ENCODE measurements at regions not wholly inside any gene's neighbourhood (a gene's known extent, or its start where the extent isn't known, plus 50 kb on each side); places are given as distances from the start of the nearest gene placed in this dataset.
"Not testable (repeated sequence)": the region's sequence is repeated elsewhere in the genome, so short reads cannot be mapped to it uniquely, and the experiment has no call there.

DNA sequence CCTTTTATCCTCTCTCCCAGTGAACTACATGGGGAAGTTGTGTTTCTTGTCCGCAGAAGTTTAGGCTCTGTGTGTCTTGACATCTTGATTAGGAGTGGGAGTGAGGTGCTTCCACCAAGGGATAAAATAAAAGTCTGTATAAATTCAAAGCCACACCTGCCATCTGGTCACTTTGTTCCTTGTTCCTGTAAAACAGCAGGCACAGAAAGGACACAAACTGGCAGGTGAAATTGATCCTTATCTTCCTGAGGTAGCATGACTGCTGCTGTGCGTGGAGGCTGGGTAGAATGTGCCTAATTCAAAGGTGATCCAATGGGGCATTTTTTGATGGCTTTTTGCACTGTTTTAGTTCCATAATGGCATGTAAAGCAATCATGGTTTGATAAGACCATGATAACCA is 104.3 kb upstream of the KITLG start:
- H3K27ac ChIP-seq = no peak overlapping the region
- DNase-seq (ENCODE audit: low spot score) = no peak
- POLR2A ChIA-PET (ENCODE audit: low non-redundant PET) = no interaction called here

DNA sequence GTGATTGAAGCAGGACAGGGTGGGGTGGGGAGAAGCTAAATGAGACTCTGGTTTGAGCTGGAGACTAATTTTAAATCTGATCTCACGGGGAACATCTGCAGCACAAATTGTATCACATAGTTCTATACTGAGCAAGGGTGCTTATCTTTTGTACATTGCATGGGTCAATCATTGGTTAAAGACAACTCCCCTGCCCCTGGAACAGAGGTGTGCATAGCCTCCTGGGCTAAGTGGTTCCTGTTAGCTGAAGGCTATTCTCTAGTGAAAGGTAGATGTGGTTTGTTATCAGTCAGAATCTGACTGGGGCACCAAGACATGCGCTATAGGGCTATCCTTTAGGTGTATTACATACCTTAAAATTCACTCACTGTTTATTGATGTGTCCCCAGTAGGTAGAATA is 103.9 kb upstream of the KITLG start:
- ChIA-PET CTCF (interaction anchor here (0.6 kb wide), 1 partner anchor 34 kb away, joined by 5 read pairs; no protein-coding TSS in a partner anchor), POLR2A (ENCODE audit: low non-redundant PET) (no interaction called here)
- no peak for DNase-seq (ENCODE audit: low spot score)
- TF ChIP-seq, protein P1, sequence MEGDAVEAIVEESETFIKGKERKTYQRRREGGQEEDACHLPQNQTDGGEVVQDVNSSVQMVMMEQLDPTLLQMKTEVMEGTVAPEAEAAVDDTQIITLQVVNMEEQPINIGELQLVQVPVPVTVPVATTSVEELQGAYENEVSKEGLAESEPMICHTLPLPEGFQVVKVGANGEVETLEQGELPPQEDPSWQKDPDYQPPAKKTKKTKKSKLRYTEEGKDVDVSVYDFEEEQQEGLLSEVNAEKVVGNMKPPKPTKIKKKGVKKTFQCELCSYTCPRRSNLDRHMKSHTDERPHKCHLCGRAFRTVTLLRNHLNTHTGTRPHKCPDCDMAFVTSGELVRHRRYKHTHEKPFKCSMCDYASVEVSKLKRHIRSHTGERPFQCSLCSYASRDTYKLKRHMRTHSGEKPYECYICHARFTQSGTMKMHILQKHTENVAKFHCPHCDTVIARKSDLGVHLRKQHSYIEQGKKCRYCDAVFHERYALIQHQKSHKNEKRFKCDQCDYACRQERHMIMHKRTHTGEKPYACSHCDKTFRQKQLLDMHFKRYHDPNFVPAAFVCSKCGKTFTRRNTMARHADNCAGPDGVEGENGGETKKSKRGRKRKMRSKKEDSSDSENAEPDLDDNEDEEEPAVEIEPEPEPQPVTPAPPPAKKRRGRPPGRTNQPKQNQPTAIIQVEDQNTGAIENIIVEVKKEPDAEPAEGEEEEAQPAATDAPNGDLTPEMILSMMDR (conservative IDR thresholded peaks at IDR 0.05; ENCODE audit: low read depth) = no peak
- no peak overlapping the region for H3K27ac ChIP-seq

More for the DNA sequence above, 104.3 kb upstream of the KITLG start:
- TF ChIP-seq, protein P1 (conservative IDR thresholded peaks at IDR 0.05; ENCODE audit: low read depth) = no peak
- CTCF ChIA-PET = no interaction called here

DNA sequence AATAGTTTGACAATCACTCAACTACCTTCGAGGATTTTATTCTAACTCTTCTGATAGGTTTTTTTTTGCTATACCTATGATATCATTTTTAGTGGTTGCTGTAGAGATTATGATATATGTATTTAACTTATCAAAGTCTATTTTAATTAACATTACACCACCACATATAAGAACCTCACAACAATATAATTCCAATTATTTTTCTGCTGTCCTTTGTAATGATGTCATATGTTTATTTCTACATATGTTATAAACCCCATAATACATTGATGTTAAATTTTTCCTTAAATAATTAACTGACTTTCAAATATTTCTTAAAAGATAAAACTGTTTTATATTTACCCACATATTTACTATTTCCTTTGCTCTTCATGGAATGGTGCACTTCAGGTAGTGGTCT is 103.4 kb upstream of the KITLG start:
- no peak overlapping the region for H3K27ac ChIP-seq
- TF ChIP-seq, protein P1 (conservative IDR thresholded peaks at IDR 0.05; ENCODE audit: low read depth) = no peak
- ChIA-PET POLR2A (ENCODE audit: low non-redundant PET) (no interaction called here), CTCF (interaction anchor here (0.6 kb wide), 1 partner anchor 34 kb away, joined by 5 read pairs; no protein-coding TSS in a partner anchor)
- DNase-seq (ENCODE audit: low spot score) = no peak

DNA sequence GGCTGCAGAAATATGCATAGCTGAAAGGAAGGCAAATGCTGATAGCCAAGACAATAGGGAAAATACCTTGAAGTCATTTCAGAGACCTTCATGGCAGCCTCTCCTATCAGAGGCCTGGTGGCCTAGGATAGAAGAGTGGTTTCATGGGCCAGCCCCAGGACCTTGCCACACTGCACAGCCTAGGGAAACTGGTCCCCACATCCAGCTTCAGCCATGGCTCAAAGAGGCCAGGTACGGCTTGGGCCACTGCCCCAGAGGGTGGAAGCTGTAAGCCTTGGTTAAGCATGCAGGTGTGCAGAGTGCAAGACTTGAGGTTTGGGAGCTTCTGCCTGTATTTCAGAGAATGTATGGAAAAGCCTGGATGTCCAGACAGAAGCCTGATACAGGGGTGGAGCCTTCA is 101.0 kb upstream of the KITLG start:
- POLR2A ChIA-PET (ENCODE audit: low non-redundant PET) = no interaction called here
- DNase-seq (ENCODE audit: low spot score) = no peak
- TF ChIP-seq, protein P1 (conservative IDR thresholded peaks at IDR 0.05; ENCODE audit: low read depth) = no peak
- CTCF ChIA-PET = interaction anchor here (0.6 kb wide), 1 partner anchor 1590 kb away, joined by 3 read pairs; no protein-coding TSS in a partner anchor
- no peak overlapping the region for H3K27ac ChIP-seq

DNA sequence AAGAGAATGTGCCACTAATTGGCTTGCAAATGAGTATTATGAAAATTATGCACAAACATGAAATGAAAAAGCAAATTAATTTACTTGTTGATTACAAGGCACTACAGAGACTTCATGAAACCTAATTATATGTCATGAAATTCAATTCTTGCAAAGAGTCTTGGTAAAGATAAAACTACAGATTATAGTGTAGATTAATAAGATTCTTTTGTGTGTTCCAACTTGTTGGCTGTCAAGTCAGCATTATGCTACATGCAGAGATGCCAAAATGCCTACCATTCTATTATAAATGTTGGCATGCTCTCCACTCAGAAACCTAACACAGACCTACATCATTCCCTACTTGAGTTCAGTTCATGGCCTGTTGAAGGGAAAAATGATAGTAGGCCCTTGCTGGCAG is 97.2 kb upstream of the KITLG start:
- ChIA-PET POLR2A (ENCODE audit: low non-redundant PET) (no interaction called here), CTCF (no interaction called here)
- TF ChIP-seq, protein P1 (conservative IDR thresholded peaks at IDR 0.05; ENCODE audit: low read depth) = no peak
- H3K27ac ChIP-seq = no peak overlapping the region
- DNase-seq (ENCODE audit: low spot score) = no peak

DNA sequence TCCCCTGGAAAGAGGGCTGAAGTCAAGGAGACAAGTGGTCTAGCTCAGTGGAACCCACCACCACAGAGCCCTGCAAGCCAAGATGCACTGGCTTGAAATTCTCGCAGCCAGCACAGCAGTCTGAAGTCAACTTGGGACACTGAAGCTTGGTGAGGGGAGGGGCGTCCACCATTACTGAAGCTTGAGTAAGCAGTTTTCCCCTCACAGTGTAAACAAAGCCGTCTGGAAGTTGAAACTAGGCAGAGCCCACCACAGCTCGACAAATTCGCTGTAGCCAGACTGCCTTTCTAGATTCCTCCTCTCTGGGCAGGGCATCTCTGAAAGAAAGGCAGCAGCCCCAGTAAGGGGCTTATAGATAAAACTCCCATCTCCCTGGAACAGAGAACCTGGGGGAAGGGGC is 87.3 kb upstream of the KITLG start:
- DNase-seq (ENCODE audit: low spot score); CTCF ChIA-PET; POLR2A ChIA-PET (ENCODE audit: low non-redundant PET); H3K27ac ChIP-seq: not testable (repeated sequence)

DNA sequence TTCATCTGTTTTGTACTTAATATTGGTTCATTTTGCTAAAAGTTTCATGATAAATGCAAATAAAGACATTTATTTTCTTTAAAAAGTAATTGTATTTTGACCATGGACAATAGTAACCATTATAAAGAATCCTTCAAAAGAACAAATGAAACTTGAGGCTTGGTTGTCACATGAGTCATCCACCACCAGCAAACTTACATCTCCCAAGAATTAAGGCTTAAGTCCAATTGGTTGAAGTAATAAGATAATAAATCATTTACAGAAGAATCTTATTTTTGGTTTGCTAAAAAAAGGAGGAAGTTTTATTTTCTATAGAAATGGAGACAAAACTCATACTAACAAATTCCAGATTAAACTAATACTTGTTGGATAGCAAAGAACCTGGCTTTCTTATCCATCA is 84.8 kb upstream of the KITLG start:
- no peak for DNase-seq (ENCODE audit: low spot score)
- H3K27ac ChIP-seq = no peak overlapping the region
- CTCF ChIA-PET = no interaction called here
- TF ChIP-seq, protein P1 (conservative IDR thresholded peaks at IDR 0.05; ENCODE audit: low read depth) = no peak
- POLR2A ChIA-PET (ENCODE audit: low non-redundant PET) = no interaction called here
